Head of caudate nucleus (tissue), 42 donors: ENCODE measurements at regions not wholly inside any gene's neighbourhood (a gene's known extent, or its start where the extent isn't known, plus 50 kb on each side); places are given as distances from the start of the nearest gene placed in this dataset.
"Not testable (repeated sequence)": the region's sequence is repeated elsewhere in the genome, so short reads cannot be mapped to it uniquely, and the experiment has no call there.

Source experiments
- DNase-seq, 42 donors: peaks; one replicate each; pipeline versions ENCODE4 v3.0.0 to v3.0.0-alpha.2; 2020 to 2021; ENCODE audit warnings: mixed read lengths in 7 of 42
- intact Hi-C: fragments of 100-400 bp; cut with DNase I; formaldehyde crosslinking; loops from one replicate; pipeline ENCODE4 v1.15.0; 2022

- DNase-seq, result no peak
- intact Hi-C loops, result no loop called here
These were observed 234.2 kb downstream of the WNT5A start for GRCh38 chr3:55252921-55253320.

GRCh38 chr3:55249156-55249555 is 237.9 kb downstream of the WNT5A start:
- intact Hi-C loops, DNase-seq: not testable (repeated sequence)

- DNase-seq, result no peak
- intact Hi-C loops, result no loop called here
These were observed 239.4 kb downstream of the WNT5A start for GRCh38 chr3:55247666-55248065.

- intact Hi-C loops, result no loop called here
These were observed 241.1 kb downstream of the WNT5A start for GRCh38 chr3:55246033-55246432.

GRCh38 chr3:55245351-55245750 is 241.8 kb downstream of the WNT5A start:
- no peak for DNase-seq
- intact Hi-C loops, result no loop called here

More at GRCh38 chr3:55246033-55246432, 241.1 kb downstream of the WNT5A start:
- DNase-seq, result no peak

GRCh38 chr3:55244247-55244646 is 242.9 kb downstream of the WNT5A start:
- no peak for DNase-seq
- intact Hi-C loops, result no loop called here

GRCh38 chr3:55243678-55244077 is 243.4 kb downstream of the WNT5A start:
- DNase-seq, result no peak
- intact Hi-C loops, result no loop called here

- DNase-seq, result no peak
- intact Hi-C loops, result no loop called here
These were observed 244.2 kb downstream of the WNT5A start for GRCh38 chr3:55242921-55243320.

- intact Hi-C loops, result no loop called here
These were observed 246.0 kb downstream of the WNT5A start for GRCh38 chr3:55241098-55241497.

GRCh38 chr3:55235416-55235815 is 251.7 kb downstream of the WNT5A start:
- intact Hi-C loops, result no loop called here
- DNase-seq, result no peak

More at GRCh38 chr3:55241098-55241497, 246.0 kb downstream of the WNT5A start:
- DNase-seq, result no peak

GRCh38 chr3:55226696-55227095 is 260.4 kb downstream of the WNT5A start:
- no peak for DNase-seq
- intact Hi-C loops, result no loop called here

- intact Hi-C loops, result no loop called here
- no peak for DNase-seq
These were observed 268.5 kb downstream of the WNT5A start for GRCh38 chr3:55218577-55218976.

GRCh38 chr3:55207744-55208143 is 279.4 kb downstream of the WNT5A start:
- intact Hi-C loops, result no loop called here

GRCh38 chr3:55205990-55206389 is 278.1 kb upstream of the LRTM1 start:
- DNase-seq, result no peak
- intact Hi-C loops, result no loop called here

More at GRCh38 chr3:55207744-55208143, 279.4 kb downstream of the WNT5A start:
- DNase-seq, result no peak

- intact Hi-C loops, result no loop called here
These were observed 276.6 kb upstream of the LRTM1 start for GRCh38 chr3:55204417-55204816.

GRCh38 chr3:55203546-55203945 is 275.7 kb upstream of the LRTM1 start:
- DNase-seq, result no peak
- intact Hi-C loops, result no loop called here

More at GRCh38 chr3:55204417-55204816, 276.6 kb upstream of the LRTM1 start:
- no peak for DNase-seq

GRCh38 chr3:55203006-55203405 is 275.1 kb upstream of the LRTM1 start:
- intact Hi-C loops, result no loop called here
- no peak for DNase-seq

GRCh38 chr3:55202326-55202725 is 274.5 kb upstream of the LRTM1 start:
- intact Hi-C loops, result no loop called here
- no peak for DNase-seq

- intact Hi-C loops, result no loop called here
- no peak for DNase-seq
These were observed 273.9 kb upstream of the LRTM1 start for GRCh38 chr3:55201779-55202178.

- intact Hi-C loops, result no loop called here
- DNase-seq, result no peak
These were observed 273.0 kb upstream of the LRTM1 start for GRCh38 chr3:55200906-55201305.

- DNase-seq, result no peak
- intact Hi-C loops, result no loop called here
These were observed 270.7 kb upstream of the LRTM1 start for GRCh38 chr3:55198554-55198953.

- intact Hi-C loops, result no loop called here
- DNase-seq, result no peak
These were observed 269.2 kb upstream of the LRTM1 start for GRCh38 chr3:55197021-55197420.
